ENCODE measurements at regions not wholly inside any gene's neighbourhood (a gene's known extent, or its start where the extent isn't known, plus 50 kb on each side); places are given as distances from the start of the nearest gene placed in this dataset.

GRCh38 chr3:165716592-165716991 lies 120.6 kb downstream of the BCHE start:
- no peaks in the 10 kb centered on the region for H3K36me3 ChIP-seq
- H3K9me3 ChIP-seq = peaks cover 0 to 7% (median 0%) of the 10 kb centered on the region in 3 donors
- no peak overlapping the region for H3K27ac ChIP-seq
- no peak overlapping the region for H3K4me3 ChIP-seq
- H3K4me1 ChIP-seq = no peaks in the 10 kb centered on the region
- ATAC-seq = no peak
- TF ChIP-seq CTCF (IDR thresholded peaks at IDR 0.05) (no peak), POLR2A (IDR thresholded peaks at IDR 0.05) (no peak), EP300 (IDR thresholded peaks at IDR 0.05) (no peak), POLR2AphosphoS5 (IDR thresholded peaks at IDR 0.05) (no peak)
- H3K27me3 ChIP-seq = no peaks in the 10 kb centered on the region

GRCh38 chr3:165713479-165713878 lies 123.7 kb downstream of the BCHE start:
- H3K4me3 ChIP-seq = no peak overlapping the region
- no peaks in the 10 kb centered on the region for H3K9me3 ChIP-seq
- ATAC-seq = no peak
- H3K27ac ChIP-seq = no peak overlapping the region
- no peaks in the 10 kb centered on the region for H3K27me3 ChIP-seq
- TF ChIP-seq CTCF (IDR thresholded peaks at IDR 0.05) (no peak), POLR2A (IDR thresholded peaks at IDR 0.05) (no peak), EP300 (IDR thresholded peaks at IDR 0.05) (no peak), POLR2AphosphoS5 (IDR thresholded peaks at IDR 0.05) (no peak)
- no peaks in the 10 kb centered on the region for H3K4me1 ChIP-seq
- no peaks in the 10 kb centered on the region for H3K36me3 ChIP-seq
- WGBS, 2 donors (ENCODE audit: low coverage in 1 of 2) = 92 to 100% methylated on average over 2 to 4 of the region's 7 CpGs

DNA sequence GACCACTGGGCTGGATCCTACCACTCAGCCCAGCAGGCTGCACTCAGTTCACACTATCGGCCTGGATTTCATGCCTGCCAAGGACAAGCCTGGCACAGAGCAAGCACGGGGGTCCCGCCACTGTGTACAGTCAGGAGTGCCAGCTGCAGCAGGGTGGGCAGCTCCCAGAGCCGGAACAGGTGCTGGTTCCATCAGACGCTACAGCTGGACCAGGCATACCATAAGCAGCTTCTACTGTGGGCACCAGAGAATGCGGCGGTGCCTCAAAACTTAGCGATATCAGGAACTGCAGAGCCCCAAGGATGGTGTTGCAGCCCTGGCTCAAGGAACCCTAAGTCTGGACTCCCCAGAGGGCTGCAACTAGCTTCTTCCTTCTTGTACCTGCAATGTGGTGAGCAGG lies 124.8 kb downstream of the BCHE start:
- H3K9me3 ChIP-seq = no peaks in the 10 kb centered on the region
- WGBS, 2 donors (ENCODE audit: low coverage in 1 of 2) = 100% methylated on average over 3 of the region's 8 CpGs; no CpG with 5 or more reads in 1 of the 2 donors
- TF ChIP-seq CTCF (IDR thresholded peaks at IDR 0.05) = no peak
- no peak for TF ChIP-seq POLR2AphosphoS5 (IDR thresholded peaks at IDR 0.05)
- TF ChIP-seq POLR2A (IDR thresholded peaks at IDR 0.05) = no peak
- no peak for TF ChIP-seq EP300 (IDR thresholded peaks at IDR 0.05)
- no peak overlapping the region for H3K27ac ChIP-seq
- H3K36me3 ChIP-seq = no peaks in the 10 kb centered on the region
- H3K4me1 ChIP-seq = no peaks in the 10 kb centered on the region
- H3K4me3 ChIP-seq = no peak overlapping the region
- ATAC-seq = no peak
- H3K27me3 ChIP-seq = no peaks in the 10 kb centered on the region

GRCh38 chr3:165697910-165698309 lies 139.3 kb downstream of the BCHE start:
- no peak for TF ChIP-seq CTCF (IDR thresholded peaks at IDR 0.05)
- no peak for TF ChIP-seq POLR2A (IDR thresholded peaks at IDR 0.05)
- no peak for TF ChIP-seq EP300 (IDR thresholded peaks at IDR 0.05)
- TF ChIP-seq POLR2AphosphoS5 (IDR thresholded peaks at IDR 0.05) = no peak

GRCh38 chr3:165696496-165696895 lies 140.7 kb downstream of the BCHE start:
- WGBS, 2 donors (ENCODE audit: low coverage in 1 of 2) = 78 to 100% methylated on average over 1 of the region's 1 CpG
- Histone ChIP-seq H3K36me3 (no peaks in the 10 kb centered on the region), H3K4me3 (no peak overlapping the region), H3K27me3 (no peaks in the 10 kb centered on the region), H3K9me3 (peaks cover 0 to 8% (median 0%) of the 10 kb centered on the region in 3 donors), H3K4me1 (no peaks in the 10 kb centered on the region), H3K27ac (no peak overlapping the region)
- TF ChIP-seq POLR2AphosphoS5 (IDR thresholded peaks at IDR 0.05) (no peak), CTCF (IDR thresholded peaks at IDR 0.05) (no peak), POLR2A (IDR thresholded peaks at IDR 0.05) (no peak), EP300 (IDR thresholded peaks at IDR 0.05) (no peak)
- no peak for ATAC-seq

More at GRCh38 chr3:165697910-165698309, 139.3 kb downstream of the BCHE start:
- no peaks in the 10 kb centered on the region for H3K4me1 ChIP-seq
- ATAC-seq = no peak
- H3K27ac ChIP-seq = no peak overlapping the region
- H3K9me3 ChIP-seq = peaks cover 0 to 1% (median 0%) of the 10 kb centered on the region in 3 donors
- H3K36me3 ChIP-seq = no peaks in the 10 kb centered on the region
- H3K27me3 ChIP-seq = no peaks in the 10 kb centered on the region
- no peak overlapping the region for H3K4me3 ChIP-seq
- WGBS, 2 donors (ENCODE audit: low coverage in 1 of 2) = 89 to 100% methylated on average over 1 to 2 of the region's 2 CpGs

All from gastroesophageal sphincter (tissue), 4 donors.